HepG2 (cell line): ENCODE measurements at regions not wholly inside any gene's neighbourhood (a gene's known extent, or its start where the extent isn't known, plus 50 kb on each side); places are given as distances from the start of the nearest gene placed in this dataset.

Experiments used
- ATAC-seq: fragments of 200-7000 bp; cut with Tn5 transposase; 3 replicates; pipeline ENCODE4 v1.9.1; 2020; ENCODE audit warnings: mild to moderate bottlenecking, moderate library complexity
- BruUV-seq: library from RNA; stranded (reverse); fragments of 400-500 nt; replicated peaks from 2 replicates; lab custom pipeline; 2021; lab: Mats Ljungman, UMichigan
- CTCF ChIA-PET: fragments of 300-600 bp; formaldehyde crosslinking; extraction: SDS; loops from one replicate; lab custom pipeline; 2021; ENCODE audit warnings: low total read pairs, inconsistent platforms, low intra/inter-chr PET ratio; lab: Yijun Ruan, JAX
- POLR2A ChIA-PET: fragments of 350-600 bp; sonication (Branson Sonifier 250); formaldehyde crosslinking; loops from one replicate; lab custom pipeline; 2020; ENCODE audit warnings: antibody characterized with exemption, inconsistent platforms; lab: Yijun Ruan, JAX
- DNase-seq: peaks from one replicate; pipeline ENCODE4 v3.0.0-alpha.2; 2015; ENCODE audit warnings: low spot score
- FAIRE-seq: peaks from 3 replicates; lab custom pipeline; 2011; peaks lifted over from hg19 to GRCh38; lab: Jason Lieb, UNC
- H2AFZ ChIP-seq: one replicate; pipeline ENCODE4 v1.6.1; 2011; ENCODE audit warnings: low read length, inconsistent platforms
- H3K27ac ChIP-seq: fragments of 300-600 bp; 3 replicates; pipeline ENCODE4 v1.8.0; 2011; ENCODE audit warnings: mixed run types, mild to moderate bottlenecking, mixed read lengths, low read length, inconsistent platforms; ENCODE audit not compliant: insufficient read depth; ENCODE audit errors: extremely low read length
- H3K27me3 ChIP-seq, 2 experiments: fragments of 200-600 bp in 1 of 2; 2 replicates in 1 of 2; 3 replicates in 1 of 2; pipeline versions ENCODE4 v1.6.0 to v1.8.0; 2011; ENCODE audit warnings: low read length in 2 of 2, mild to moderate bottlenecking in 2 of 2, moderate library complexity in 2 of 2, inconsistent platforms in 1 of 2; ENCODE audit not compliant: insufficient read depth in 2 of 2, control insufficient read depth in 1 of 2
- H3K36me3 ChIP-seq, 2 experiments: fragments of 200-600 bp in 1 of 2; replicated peaks in 1 of 2; 2 replicates in 1 of 2; 3 replicates in 1 of 2; pipeline versions ENCODE4 v1.5.1 to v1.8.0; 2011; ENCODE audit warnings: low read length in 2 of 2, inconsistent platforms in 1 of 2; ENCODE audit not compliant: insufficient read depth in 2 of 2, control insufficient read depth in 1 of 2
- H3K4me1 ChIP-seq: 2 replicates; pipeline ENCODE4 v1.5.1; 2012; ENCODE audit warnings: low read length, inconsistent platforms; ENCODE audit not compliant: insufficient read depth
- H3K4me2 ChIP-seq: 2 replicates; pipeline ENCODE4 v1.6.0; 2011; ENCODE audit warnings: low read depth, low read length, inconsistent platforms
- H3K4me3 ChIP-seq, 3 experiments: fragments of 200-600 bp in 1 of 3; sonication (generic), shearing (Covaris generic) in 1 of 3; replicated peaks in 1 of 3; 2 replicates each; pipeline ENCODE4 v1.5.1; 2011 to 2016; ENCODE audit warnings: low read length in 3 of 3, inconsistent platforms in 2 of 3, low read depth in 2 of 3, mild to moderate bottlenecking in 2 of 3, control low read depth in 1 of 3, mixed read lengths in 1 of 3; ENCODE audit not compliant: insufficient read depth in 1 of 3
- H3K79me2 ChIP-seq: one replicate; pipeline ENCODE4 v1.6.1; 2011; ENCODE audit warnings: low read length, inconsistent platforms; ENCODE audit not compliant: insufficient read depth
- H3K9ac ChIP-seq: 2 replicates; pipeline ENCODE4 v1.6.0; 2011; ENCODE audit warnings: mild to moderate bottlenecking, low read depth, low read length, inconsistent platforms; ENCODE audit not compliant: insufficient read depth
- H3K9me3 ChIP-seq: 2 replicates; pipeline ENCODE4 v1.5.1; 2012; ENCODE audit warnings: mild to moderate bottlenecking, low read length
- H4K20me1 ChIP-seq: 2 replicates; pipeline ENCODE4 v1.6.0; 2011; ENCODE audit warnings: inconsistent platforms, mild to moderate bottlenecking, low read length, moderate library complexity; ENCODE audit not compliant: insufficient read depth
- CREM ChIP-seq, 2 experiments: sonication (generic) in 1 of 2; formaldehyde crosslinking in 1 of 2; IDR thresholded peaks; 2 replicates each; pipeline versions ENCODE4 v1.4.0 to v1.6.1; 2016 to 2020; ENCODE audit warnings: antibody characterized with exemption in 1 of 2, mild to moderate bottlenecking in 1 of 2, missing genetic modification reagents in 1 of 2
- HCFC1 ChIP-seq: fragments of 150-350 bp; IDR thresholded peaks from 2 replicates; pipeline ENCODE4 v1.6.1; 2014; ENCODE audit warnings: low read depth, low read length
- PITX1 ChIP-seq: sonication (generic); formaldehyde crosslinking; IDR thresholded peaks from 2 replicates; pipeline ENCODE4 v1.5.1; 2020; ENCODE audit warnings: mild to moderate bottlenecking, missing genetic modification reagents
- RELA ChIP-seq: sonication (generic); formaldehyde crosslinking; IDR thresholded peaks from 2 replicates; pipeline ENCODE4 v1.4.0; 2020; ENCODE audit warnings: missing genetic modification reagents
- SMARCE1 ChIP-seq: fragments of 450-650 bp; IDR thresholded peaks from 2 replicates; pipeline ENCODE4 v1.6.1; 2017; ENCODE audit warnings: borderline replicate concordance
- SPEN ChIP-seq: sonication (generic); formaldehyde crosslinking; IDR thresholded peaks from 2 replicates; pipeline ENCODE4 v1.5.1; 2020; ENCODE audit warnings: low read depth, mild to moderate bottlenecking, missing genetic modification reagents
- SRSF4 ChIP-seq: fragments of 200-400 bp; formaldehyde crosslinking; IDR thresholded peaks from one replicate; pipeline ENCODE4 v1.6.1; 2018; ENCODE audit warnings: mild to moderate bottlenecking, low read depth, low read length, moderate library complexity; ENCODE audit not compliant: poor library complexity, severe bottlenecking
- TP53 ChIP-seq: sonication (generic); formaldehyde crosslinking; conservative IDR thresholded peaks from 2 replicates; pipeline ENCODE4 v1.4.0; 2020; ENCODE audit warnings: missing genetic modification reagents
- YEATS2 ChIP-seq: sonication (generic); formaldehyde crosslinking; IDR thresholded peaks from 2 replicates; pipeline ENCODE4 v1.4.0; 2020; ENCODE audit warnings: missing genetic modification reagents, borderline replicate concordance
- ZNF3 ChIP-seq: IDR thresholded peaks from 2 replicates; pipeline ENCODE4 v1.7.0; 2017; ENCODE audit warnings: inconsistent platforms
- ZNF547 ChIP-seq: sonication (generic); formaldehyde crosslinking; IDR thresholded peaks from 2 replicates; pipeline ENCODE4 v1.5.1; 2020; ENCODE audit warnings: mild to moderate bottlenecking, missing genetic modification reagents
- ZNF879 ChIP-seq: sonication (generic); formaldehyde crosslinking; IDR thresholded peaks from 2 replicates; pipeline ENCODE4 v1.8.1; 2023; ENCODE audit warnings: missing genetic modification reagents
- WGBS: methylation state at CpG from one replicate; pipeline ENCODE4 v1.1.6; 2017; ENCODE audit warnings: low lambda C conversion rate; 5-methylcytosine and 5-hydroxymethylcytosine counted together
- in situ Hi-C: cut with HindIII; loops from 2 replicates; pipeline ENCODE4 v1.10.0; 2017; ENCODE audit warnings: low pct_unique_long_range_greater_than_20kb; ENCODE audit not compliant: extremely low pct_ligation_motif_present
- intact Hi-C: fragments of 100-400 bp; cut with micrococcal nuclease; formaldehyde crosslinking; loops from one replicate; pipeline ENCODE4 v1.10.0; 2022; ENCODE audit not compliant: unreplicated experiment

DNA sequence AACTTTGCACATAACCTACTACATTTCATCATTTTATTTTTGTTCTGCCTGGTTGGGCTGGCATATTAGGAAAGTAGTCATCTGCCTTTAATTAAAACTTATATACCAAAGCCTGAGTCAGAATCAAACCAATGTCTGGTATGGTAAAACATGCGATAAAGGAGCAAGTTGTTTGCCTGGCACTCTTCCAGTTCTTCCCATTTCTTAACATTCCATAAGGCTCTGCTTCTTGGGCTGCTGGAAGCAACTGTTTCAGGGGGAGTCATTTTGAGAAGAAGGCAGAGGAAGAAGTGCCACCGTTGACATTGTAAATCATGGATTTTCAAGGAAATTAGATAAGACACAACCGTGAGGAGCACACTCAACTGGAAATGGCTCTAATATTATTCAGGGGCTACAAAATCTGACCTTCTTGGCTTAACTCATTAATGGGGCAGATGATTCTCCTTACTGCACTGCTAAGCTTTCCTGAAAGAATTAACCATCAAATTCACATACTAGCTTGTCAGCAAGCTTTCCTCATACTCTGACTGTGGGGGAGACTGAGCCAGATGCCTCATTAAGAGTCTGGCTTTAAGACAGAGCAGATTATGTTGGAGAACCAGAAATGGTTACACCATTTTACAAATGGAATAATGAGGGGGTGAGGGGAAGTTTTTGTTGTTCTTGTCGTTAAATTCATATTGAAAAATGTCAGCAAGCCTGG lies 391.0 kb downstream of the TMEM232 start:
- WGBS, result 10% methylated on average over 4 of the region's 4 CpGs
- intact Hi-C loops, result loop anchor here (10.0 kb wide), 1 partner anchor 291 kb away; no protein-coding TSS in a partner anchor
- no peak for FAIRE-seq
- no TSS peak for BruUV-seq
- no peaks in the 10 kb centered on the region for H4K20me1 ChIP-seq
- DNase-seq, result no peak
- no peak overlapping the region for H2AFZ ChIP-seq
- ChIA-PET POLR2A (no interaction called here), CTCF (no interaction called here)
- H3K27ac ChIP-seq, result no peak overlapping the region
- H3K27me3 ChIP-seq, result no peaks in the 10 kb centered on the region
- H3K4me1 ChIP-seq, result no peaks in the 10 kb centered on the region
- no peak overlapping the region for H3K9ac ChIP-seq
- in situ Hi-C loops, result loop anchor here (25.0 kb wide), 1 partner anchor 648 kb away; the partner anchor contains the start of gene MAN2A1
- no peaks in the 10 kb centered on the region for H3K9me3 ChIP-seq
- H3K4me3 ChIP-seq, result no peak overlapping the region
- TF ChIP-seq SRSF4, result no peak
- TF ChIP-seq SMARCE1, result no peak
- no peak for TF ChIP-seq TP53
- TF ChIP-seq ZNF547, result no peak
- no peak for TF ChIP-seq RELA
- no peak for TF ChIP-seq PITX1 (CRISPR knock-in tag)
- no peak for TF ChIP-seq ZNF879 (CRISPR knock-in tag)
- TF ChIP-seq YEATS2 (CRISPR knock-in tag), result no peak
- no peak for TF ChIP-seq CREM (IDR thresholded peaks at IDR 0.05)
- TF ChIP-seq CREM (CRISPR knock-in tag; IDR thresholded peaks at IDR 0.05), result no peak
- TF ChIP-seq SPEN (CRISPR knock-in tag), result no peak
- TF ChIP-seq ZNF3 (CRISPR knock-in tag), result no peak
- TF ChIP-seq HCFC1, result no peak
- no peaks in the 10 kb centered on the region for H3K36me3 ChIP-seq
- H3K79me2 ChIP-seq, result no peaks in the 10 kb centered on the region
- no peak for ATAC-seq
- H3K4me2 ChIP-seq, result no peak overlapping the region
